ENCODE measurements at regions not wholly inside any gene's neighbourhood (a gene's known extent, or its start where the extent isn't known, plus 50 kb on each side); places are given as distances from the start of the nearest gene placed in this dataset.

- H3K4me1 ChIP-seq = no peaks in the 10 kb centered on the region
- BruUV-seq (replicated peaks) = no TSS peak
- no peaks in the 10 kb centered on the region for H3K36me3 Mint-ChIP-seq (ENCODE audit: insufficient read depth, unreplicated experiment)
- H3K27ac Mint-ChIP-seq (ENCODE audit: unreplicated experiment) = no peak overlapping the region
- no peaks in the 10 kb centered on the region for H3K9me3 Mint-ChIP-seq (ENCODE audit: unreplicated experiment)
- H3K4me3 Mint-ChIP-seq (ENCODE audit: unreplicated experiment) = no peak overlapping the region
- peak in 1 of 2 experiments; percentile 18 for DNase-seq
- H3K27me3 ChIP-seq (replicated peaks; ENCODE audit: control insufficient read depth, insufficient read depth, low read length) = no peaks in the 10 kb centered on the region
- intact Hi-C loops (cut with micrococcal nuclease; ENCODE audit: unreplicated experiment) = loop anchor here (5.0 kb wide), 1 partner anchor 279 kb away; no protein-coding TSS in a partner anchor
- CTCF ChIA-PET = interaction anchor here (0.6 to 1.3 kb wide), 11 partner anchors 12 to 575 kb away, joined by 3 to 14 read pairs (median 3); no protein-coding TSS in a partner anchor
- no peaks in the 10 kb centered on the region for H3K9me3 ChIP-seq
- POLR2A ChIA-PET = no interaction called here
- no peak overlapping the region for H3K4me3 ChIP-seq (ENCODE audit: low read depth, low read length)
- H3K27me3 Mint-ChIP-seq (ENCODE audit: insufficient read depth, unreplicated experiment) = no peaks in the 10 kb centered on the region
- TF ChIP-seq CTCF (IDR thresholded peaks at IDR 0.05; ENCODE audit: insufficient read depth in 1 of 2, low read depth in 1 of 2, low read length in 1 of 2, severe bottlenecking in 1 of 2, unreplicated experiment in 1 of 2) = peak; percentile 61 to 63
- H3K4me1 Mint-ChIP-seq (ENCODE audit: low read depth, unreplicated experiment) = no peaks in the 10 kb centered on the region
- H3K36me3 ChIP-seq (ENCODE audit: control insufficient read depth, insufficient read depth, low read length) = no peaks in the 10 kb centered on the region
These were observed 260.6 kb downstream of the PAX3 start for GRCh38 chr2:222038067-222038802.

- no peak for DNase-seq
- no peaks in the 10 kb centered on the region for H3K9me3 Mint-ChIP-seq (ENCODE audit: unreplicated experiment)
- no peak overlapping the region for H3K4me3 Mint-ChIP-seq (ENCODE audit: unreplicated experiment)
- intact Hi-C loops (cut with micrococcal nuclease; ENCODE audit: unreplicated experiment) = loop anchor here (5.0 kb wide), 1 partner anchor 280 kb away; no protein-coding TSS in a partner anchor
- no TSS peak for BruUV-seq (replicated peaks)
- Histone ChIP-seq H3K4me3 (ENCODE audit: low read depth, low read length) (no peak overlapping the region), H3K9me3 (no peaks in the 10 kb centered on the region), H3K36me3 (ENCODE audit: control insufficient read depth, insufficient read depth, low read length) (no peaks in the 10 kb centered on the region), H3K27me3 (replicated peaks; ENCODE audit: control insufficient read depth, insufficient read depth, low read length) (no peaks in the 10 kb centered on the region), H3K4me1 (no peaks in the 10 kb centered on the region)
- POLR2A ChIA-PET = no interaction called here
- H3K36me3 Mint-ChIP-seq (ENCODE audit: insufficient read depth, unreplicated experiment) = no peaks in the 10 kb centered on the region
- CTCF ChIA-PET = no interaction called here
- TF ChIP-seq CTCF (IDR thresholded peaks at IDR 0.05; ENCODE audit: insufficient read depth in 1 of 2, low read depth in 1 of 2, low read length in 1 of 2, severe bottlenecking in 1 of 2, unreplicated experiment in 1 of 2) = no peak
- no peaks in the 10 kb centered on the region for H3K27me3 Mint-ChIP-seq (ENCODE audit: insufficient read depth, unreplicated experiment)
- no peak overlapping the region for H3K27ac Mint-ChIP-seq (ENCODE audit: unreplicated experiment)
- no peaks in the 10 kb centered on the region for H3K4me1 Mint-ChIP-seq (ENCODE audit: low read depth, unreplicated experiment)
These were observed 261.6 kb downstream of the PAX3 start for GRCh38 chr2:222037211-222037610.

GRCh38 chr2:222034058-222034457 is 264.7 kb downstream of the PAX3 start:
- POLR2A ChIA-PET = no interaction called here
- no TSS peak for BruUV-seq (replicated peaks)
- no peak for DNase-seq
- Mint-ChIP-seq H3K4me1 (ENCODE audit: low read depth, unreplicated experiment) (no peaks in the 10 kb centered on the region), H3K27ac (ENCODE audit: unreplicated experiment) (no peak overlapping the region), H3K36me3 (ENCODE audit: insufficient read depth, unreplicated experiment) (no peaks in the 10 kb centered on the region), H3K4me3 (ENCODE audit: unreplicated experiment) (no peak overlapping the region), H3K27me3 (ENCODE audit: insufficient read depth, unreplicated experiment) (no peaks in the 10 kb centered on the region), H3K9me3 (ENCODE audit: unreplicated experiment) (no peaks in the 10 kb centered on the region)
- no peaks in the 10 kb centered on the region for H3K4me1 ChIP-seq
- no peaks in the 10 kb centered on the region for H3K36me3 ChIP-seq (ENCODE audit: control insufficient read depth, insufficient read depth, low read length)
- no peak for TF ChIP-seq CTCF (IDR thresholded peaks at IDR 0.05; ENCODE audit: insufficient read depth in 1 of 2, low read depth in 1 of 2, low read length in 1 of 2, severe bottlenecking in 1 of 2, unreplicated experiment in 1 of 2)
- H3K4me3 ChIP-seq (ENCODE audit: low read depth, low read length) = no peak overlapping the region
- CTCF ChIA-PET = interaction anchor here (0.6 kb wide), 1 partner anchor 448 kb away, joined by 3 read pairs; no protein-coding TSS in a partner anchor
- H3K9me3 ChIP-seq = no peaks in the 10 kb centered on the region
- intact Hi-C loops (cut with micrococcal nuclease; ENCODE audit: unreplicated experiment) = no loop called here
- no peaks in the 10 kb centered on the region for H3K27me3 ChIP-seq (replicated peaks; ENCODE audit: control insufficient read depth, insufficient read depth, low read length)
